ENCODE measurements at regions not wholly inside any gene's neighbourhood (a gene's known extent, or its start where the extent isn't known, plus 50 kb on each side); places are given as distances from the start of the nearest gene placed in this dataset.
"Not testable (repeated sequence)": the region's sequence is repeated elsewhere in the genome, so short reads cannot be mapped to it uniquely, and the experiment has no call there.

DNA sequence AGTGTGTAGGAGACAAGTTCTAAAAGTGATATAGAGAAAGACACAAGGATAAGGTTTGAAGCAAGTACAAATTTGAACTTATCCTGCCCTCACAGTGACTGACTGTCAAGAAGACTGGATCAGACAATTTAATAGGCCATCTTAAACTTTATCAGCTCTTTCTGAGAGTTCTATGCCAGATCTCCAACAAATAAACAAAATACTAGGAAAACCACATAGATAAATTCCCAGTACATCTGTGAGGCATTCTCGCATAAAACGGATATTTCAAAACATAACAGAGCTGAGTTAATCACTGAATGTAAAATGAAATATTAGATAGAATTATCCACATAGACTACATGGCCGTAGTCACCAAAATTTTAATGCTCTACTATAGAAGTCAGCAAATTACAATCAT, 120.9 kb upstream of the LUZP2 start:
- no peak for DNase-seq (ENCODE audit: low read depth in 2 of 2)

DNA sequence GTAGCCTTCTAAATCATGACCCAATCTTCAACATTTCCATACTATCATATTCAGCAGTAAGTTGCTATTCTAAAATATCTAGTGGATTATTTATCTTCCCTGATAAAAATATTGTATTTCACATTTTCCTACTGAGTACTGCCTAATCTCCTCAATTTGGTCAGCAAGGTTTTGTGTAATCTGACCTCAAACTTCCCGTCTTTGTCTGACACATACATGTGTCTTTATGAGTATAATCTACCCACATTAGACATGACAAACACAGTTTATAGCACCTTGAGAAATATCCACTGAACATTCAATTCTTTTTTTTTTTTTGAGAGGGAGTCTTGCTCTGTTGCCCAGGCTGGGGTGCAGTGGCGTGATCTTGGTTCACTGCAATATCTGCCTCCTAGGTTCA, 113.7 kb upstream of the LUZP2 start:
- no peak for DNase-seq (ENCODE audit: low read depth in 2 of 2)

DNA sequence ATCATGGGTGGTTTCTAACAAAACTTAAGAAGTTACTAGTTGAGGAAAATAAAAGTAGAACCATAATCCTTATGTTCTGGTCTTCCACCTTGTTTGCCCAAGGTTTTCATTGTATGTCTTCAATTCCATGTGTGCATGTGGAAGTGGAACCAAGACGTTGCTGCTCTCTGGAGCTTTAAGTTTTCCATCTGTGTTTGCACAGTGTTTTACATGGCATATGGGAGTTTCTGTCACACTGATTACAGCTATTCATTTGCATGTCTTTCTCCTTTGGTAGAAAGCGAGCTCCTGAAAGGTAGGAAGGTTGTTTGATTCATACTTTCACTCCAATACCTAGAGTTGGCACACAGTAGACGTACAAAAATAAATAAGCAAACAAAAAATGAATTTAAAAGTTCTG, 112.6 kb upstream of the LUZP2 start:
- DNase-seq (ENCODE audit: low read depth in 2 of 2), result no peak

DNA sequence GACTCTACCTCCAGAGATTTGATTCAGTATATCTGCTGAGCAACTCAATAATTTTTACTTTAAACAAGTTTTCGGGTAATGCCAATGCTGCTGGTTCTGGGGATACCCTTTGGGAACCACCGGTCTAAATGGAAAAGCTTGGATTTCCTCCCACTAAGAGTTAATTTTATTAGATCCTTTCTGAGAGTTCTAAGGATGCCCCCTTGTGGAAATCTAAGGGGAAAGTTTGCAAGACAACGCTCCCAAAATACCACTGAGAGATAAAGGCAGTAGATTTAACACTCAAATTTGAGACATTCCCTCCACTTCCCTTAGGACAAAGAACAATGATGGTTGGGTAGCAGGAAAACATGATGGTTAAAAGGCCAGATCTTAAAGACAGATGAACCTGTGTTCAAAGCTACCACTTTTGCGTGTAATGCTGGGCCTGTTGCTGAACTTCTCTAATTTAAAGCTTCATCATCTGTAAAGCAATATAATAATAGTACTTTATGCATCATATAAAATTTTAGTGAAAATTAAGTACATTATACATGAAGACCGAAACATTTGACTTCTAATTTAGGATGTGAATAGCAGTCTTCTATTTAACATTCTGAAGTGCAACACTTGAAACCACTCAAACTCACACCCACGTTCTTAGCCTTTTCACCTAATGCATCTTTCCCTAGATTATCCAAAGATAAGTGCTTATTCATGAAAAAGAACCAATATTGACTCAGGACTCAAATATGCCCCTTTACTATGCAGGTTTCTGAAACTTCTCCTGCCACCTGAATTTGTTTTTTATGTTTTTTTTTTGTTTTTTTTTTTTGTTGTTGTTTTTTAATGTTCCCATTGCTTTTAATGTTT, 110.1 kb upstream of the LUZP2 start:
- no peak for DNase-seq (ENCODE audit: low read depth in 2 of 2)

GRCh38 chr11:24389575-24389974, 107.3 kb upstream of the LUZP2 start:
- DNase-seq (ENCODE audit: low read depth in 2 of 2), result no peak

- DNase-seq (ENCODE audit: low read depth in 2 of 2), result no peak
Observed at GRCh38 chr11:24390016-24390415, 106.8 kb upstream of the LUZP2 start.

DNA sequence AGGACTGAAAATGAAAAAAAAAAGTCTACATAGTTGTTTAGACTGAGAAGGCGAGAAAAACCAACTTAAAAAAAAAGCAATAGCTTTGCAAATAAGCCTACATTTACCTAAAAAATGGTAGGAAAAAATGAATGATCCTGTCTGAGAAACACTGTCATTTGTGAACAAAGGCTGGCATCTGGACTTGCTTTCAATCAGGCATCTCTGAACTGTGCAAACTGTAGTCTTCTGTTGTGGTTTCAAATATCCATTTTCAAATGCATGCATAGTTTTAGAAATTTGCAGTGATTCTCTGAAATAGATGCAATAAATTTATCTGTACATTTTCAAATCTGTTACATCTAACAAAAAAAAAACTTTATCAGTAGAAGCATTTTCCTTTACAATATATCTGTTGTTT, 106.1 kb upstream of the LUZP2 start:
- DNase-seq (ENCODE audit: low read depth in 2 of 2), result no peak

DNA sequence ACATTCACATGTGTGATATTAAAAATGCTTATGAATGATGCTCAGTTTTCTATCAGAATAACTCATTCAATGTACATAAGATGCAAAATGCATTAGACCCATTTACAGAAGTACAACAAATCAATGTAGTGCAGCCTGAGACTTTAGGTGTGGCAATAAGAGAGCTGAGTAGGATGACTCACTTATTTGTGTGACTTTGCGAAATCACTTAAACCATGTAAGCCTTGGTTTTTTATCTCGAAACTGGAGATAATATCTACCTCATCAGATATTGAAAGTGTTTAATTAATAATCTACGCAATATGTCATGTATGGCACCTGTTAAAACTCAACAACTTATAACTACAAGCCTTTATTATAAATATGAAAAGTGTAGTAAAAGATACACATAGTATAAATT, 105.7 kb upstream of the LUZP2 start:
- no peak for DNase-seq (ENCODE audit: low read depth in 2 of 2)

DNA sequence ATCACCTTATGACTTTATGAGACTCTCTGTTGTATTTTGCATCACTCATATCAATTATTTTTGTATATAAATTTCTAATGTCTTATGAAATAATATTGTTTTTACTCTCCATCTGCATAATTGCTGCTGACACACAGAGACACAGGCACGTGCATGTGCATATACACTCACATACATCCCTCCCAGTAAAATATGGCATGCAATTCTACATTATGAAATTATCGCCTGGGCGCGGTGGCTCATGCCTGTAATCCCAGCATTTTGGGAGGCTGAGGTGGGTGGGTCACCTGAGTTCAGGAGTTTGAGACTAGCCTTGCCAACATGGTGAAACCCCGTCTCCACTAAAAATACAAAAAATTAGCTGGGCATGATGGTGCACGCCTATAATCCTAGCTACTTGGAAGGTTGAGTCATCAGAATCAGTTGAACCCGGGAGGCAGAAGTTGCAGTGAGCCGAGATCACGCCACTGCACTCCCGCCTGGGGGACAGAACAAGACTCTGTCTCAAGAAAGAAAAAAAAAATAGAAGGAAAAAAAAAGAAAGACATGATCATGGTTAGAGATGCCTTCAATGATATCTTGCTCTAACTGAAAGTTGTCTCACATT, 96.7 kb upstream of the LUZP2 start:
- DNase-seq (ENCODE audit: low read depth in 2 of 2), result no peak

DNA sequence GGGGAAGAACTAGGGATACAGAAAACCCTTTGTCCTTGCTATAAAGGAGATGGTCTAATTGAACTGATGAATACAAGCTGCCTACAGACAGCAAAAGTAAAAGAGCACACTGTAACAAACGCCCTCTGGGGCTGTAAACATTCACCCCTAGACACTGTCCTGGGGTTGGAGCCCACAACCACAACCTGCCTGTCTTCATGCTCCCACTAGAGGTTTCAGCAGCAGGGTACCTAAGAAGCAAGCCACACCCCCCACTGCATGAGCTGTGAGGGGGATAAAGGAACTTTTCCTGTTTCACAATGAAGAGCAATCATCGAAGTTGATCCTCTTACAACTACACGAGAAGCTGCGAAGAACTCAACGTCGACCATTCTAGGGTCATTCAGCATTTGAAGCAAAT, 90.5 kb upstream of the LUZP2 start:
- DNase-seq (ENCODE audit: low read depth in 2 of 2), result no peak

DNA sequence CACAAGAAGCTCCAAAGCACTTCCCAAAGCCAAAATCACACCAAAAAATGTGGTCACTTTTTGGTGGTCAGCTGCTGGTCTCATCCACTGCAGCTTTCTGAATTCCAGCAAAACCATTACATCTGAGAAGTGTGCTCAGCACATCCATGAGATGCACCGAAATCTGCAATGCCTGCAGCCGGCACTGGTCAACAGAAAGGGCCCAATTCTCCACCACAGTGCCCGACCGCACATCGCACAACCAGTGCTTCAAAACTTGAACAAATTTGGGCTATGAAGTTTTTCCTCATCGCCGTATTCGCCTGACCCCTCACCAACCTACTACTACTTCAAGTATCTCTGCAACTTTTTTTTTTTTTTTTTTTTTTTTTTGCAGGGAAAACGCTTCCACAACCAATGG, 89.9 kb upstream of the LUZP2 start:
- no peak for DNase-seq (ENCODE audit: low read depth in 2 of 2)

- no peak for DNase-seq (ENCODE audit: low read depth in 2 of 2)
Observed at GRCh38 chr11:24407733-24408132, 89.1 kb upstream of the LUZP2 start.

DNA sequence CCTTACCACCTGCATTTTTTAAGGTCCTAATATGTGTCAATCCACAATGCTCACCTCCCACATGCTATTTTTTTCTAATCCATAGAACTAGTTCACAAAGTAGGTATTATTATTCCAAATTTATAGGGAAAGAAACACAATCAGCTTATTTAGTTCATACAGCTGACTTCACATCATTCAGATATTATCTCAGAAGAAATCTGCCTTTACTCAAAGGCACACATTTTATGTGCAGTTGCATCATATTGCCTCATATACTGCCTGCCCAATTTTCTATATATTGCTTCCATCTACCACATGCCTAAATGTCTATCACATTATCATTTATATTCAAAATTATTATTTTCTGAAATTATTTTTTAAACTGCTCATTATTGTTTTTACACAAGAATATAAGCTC, 88.7 kb upstream of the LUZP2 start:
- DNase-seq (ENCODE audit: low read depth in 2 of 2), result no peak

DNA sequence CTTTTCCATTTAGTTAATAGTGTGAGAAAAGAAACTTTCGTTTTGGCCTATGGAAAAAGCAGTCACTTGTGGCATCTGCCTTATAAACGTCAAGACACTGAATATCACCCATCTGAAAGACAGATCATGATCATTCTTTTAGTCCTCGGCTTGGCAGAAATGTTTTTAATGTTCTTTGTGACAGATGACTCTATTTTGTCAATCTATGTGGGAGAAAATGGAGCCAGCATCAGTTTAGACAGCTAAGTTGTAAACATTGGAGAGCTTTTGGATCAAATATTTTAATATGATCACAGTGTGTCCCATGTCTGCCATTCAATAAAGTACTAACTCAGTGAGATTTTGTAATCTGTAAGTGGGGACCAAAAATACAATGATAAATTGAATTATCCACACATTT, 85.1 kb upstream of the LUZP2 start:
- DNase-seq (ENCODE audit: low read depth in 2 of 2), result no peak

DNA sequence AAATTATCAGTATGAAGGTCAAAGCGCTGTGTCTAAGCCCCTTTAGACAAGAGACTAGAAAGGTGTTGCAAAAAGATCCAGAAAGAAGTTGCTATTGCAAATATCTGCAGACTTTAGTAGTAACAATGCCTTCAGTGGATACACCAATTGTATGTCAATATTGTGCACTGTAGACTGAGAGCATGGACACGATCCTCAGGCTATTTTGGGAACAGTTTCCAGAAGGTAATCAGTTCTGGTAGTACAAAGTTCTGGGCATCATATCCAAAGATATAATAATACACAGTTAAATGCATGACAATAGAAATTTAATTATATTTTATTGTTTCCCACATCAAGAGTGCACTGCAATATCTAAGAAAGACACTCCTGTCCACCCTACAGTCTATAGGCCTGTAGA, 84.1 kb upstream of the LUZP2 start:
- DNase-seq (ENCODE audit: low read depth in 2 of 2), result no peak

GRCh38 chr11:24413391-24413790, 83.5 kb upstream of the LUZP2 start:
- no peak for DNase-seq (ENCODE audit: low read depth in 2 of 2)

GRCh38 chr11:24415955-24416636, 80.8 kb upstream of the LUZP2 start:
- not testable (repeated sequence) for DNase-seq (ENCODE audit: low read depth in 2 of 2)

GRCh38 chr11:24421766-24422165, 75.1 kb upstream of the LUZP2 start:
- DNase-seq (ENCODE audit: low read depth in 2 of 2), result no peak

GRCh38 chr11:24422376-24422775, 74.5 kb upstream of the LUZP2 start:
- no peak for DNase-seq (ENCODE audit: low read depth in 2 of 2)

- no peak for DNase-seq (ENCODE audit: low read depth in 2 of 2)
Observed at GRCh38 chr11:24437123-24437522, 59.7 kb upstream of the LUZP2 start.
